ENCODE measurements at regions not wholly inside any gene's neighbourhood (a gene's known extent, or its start where the extent isn't known, plus 50 kb on each side); places are given as distances from the start of the nearest gene placed in this dataset.

- no peaks in the 10 kb centered on the region for H3K27me3 ChIP-seq
- H3K27ac ChIP-seq = no peak overlapping the region
- DNase-seq (ENCODE audit: low spot score in 2 of 2) = no peak
- no peaks in the 10 kb centered on the region for H3K36me3 ChIP-seq
- peaks cover 0 to 19% (median 0%) of the 10 kb centered on the region in 4 donors for H3K9me3 ChIP-seq
- WGBS, 2 donors = 37 to 59% methylated on average over 1 of the region's 1 CpG
- H3K4me1 ChIP-seq = no peaks in the 10 kb centered on the region
- TF ChIP-seq POLR2A (IDR thresholded peaks at IDR 0.05) = no peak
- no peak for TF ChIP-seq EP300 (IDR thresholded peaks at IDR 0.05)
- no peak for TF ChIP-seq CTCF (IDR thresholded peaks at IDR 0.05)
- no peak overlapping the region for H3K4me3 ChIP-seq
These were observed 376.7 kb downstream of the SMOC2 start for GRCh38 chr6:168817558-168818159.

- no peak overlapping the region for H3K27ac ChIP-seq
- no peaks in the 10 kb centered on the region for H3K27me3 ChIP-seq
- no peak overlapping the region for H3K4me3 ChIP-seq
- WGBS, 2 donors = 61 to 73% methylated on average over 5 of the region's 5 CpGs
- no peak for DNase-seq (ENCODE audit: low spot score in 2 of 2)
- no peaks in the 10 kb centered on the region for H3K36me3 ChIP-seq
- peaks cover 0 to 19% (median 0%) of the 10 kb centered on the region in 4 donors for H3K9me3 ChIP-seq
- TF ChIP-seq EP300 (IDR thresholded peaks at IDR 0.05) (no peak), CTCF (IDR thresholded peaks at IDR 0.05) (no peak), POLR2A (IDR thresholded peaks at IDR 0.05) (no peak)
- no peaks in the 10 kb centered on the region for H3K4me1 ChIP-seq
These were observed 374.2 kb downstream of the SMOC2 start for GRCh38 chr6:168815229-168815628.

DNA sequence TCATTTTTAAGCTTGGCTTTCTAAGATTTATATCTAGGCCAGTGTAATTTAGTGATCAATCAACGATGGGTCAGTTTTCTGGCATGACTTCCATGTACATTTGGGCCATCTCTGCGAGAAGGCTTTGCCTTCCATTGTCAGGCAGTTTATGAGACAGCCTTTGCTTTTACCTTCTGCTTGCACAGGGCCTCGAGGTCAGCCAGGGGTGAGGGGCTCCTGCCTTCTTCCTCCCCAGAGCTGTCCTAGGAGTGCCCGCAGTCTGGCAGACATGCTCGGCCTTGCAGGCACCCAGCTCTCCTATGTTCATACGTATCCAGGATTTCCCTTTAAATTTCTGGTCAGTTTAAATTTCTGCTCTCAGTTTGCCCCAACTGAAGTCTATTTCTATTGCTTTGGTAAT is 367.2 kb downstream of the SMOC2 start:
- WGBS, 2 donors = 60 to 65% methylated on average over 6 of the region's 6 CpGs
- H3K36me3 ChIP-seq = no peaks in the 10 kb centered on the region
- TF ChIP-seq POLR2A (IDR thresholded peaks at IDR 0.05) = no peak
- no peak for TF ChIP-seq CTCF (IDR thresholded peaks at IDR 0.05)
- no peak for DNase-seq (ENCODE audit: low spot score in 2 of 2)
- H3K9me3 ChIP-seq = no peaks in the 10 kb centered on the region
- H3K4me3 ChIP-seq = no peak overlapping the region
- no peaks in the 10 kb centered on the region for H3K4me1 ChIP-seq
- H3K27me3 ChIP-seq = no peaks in the 10 kb centered on the region
- no peak overlapping the region for H3K27ac ChIP-seq

DNA sequence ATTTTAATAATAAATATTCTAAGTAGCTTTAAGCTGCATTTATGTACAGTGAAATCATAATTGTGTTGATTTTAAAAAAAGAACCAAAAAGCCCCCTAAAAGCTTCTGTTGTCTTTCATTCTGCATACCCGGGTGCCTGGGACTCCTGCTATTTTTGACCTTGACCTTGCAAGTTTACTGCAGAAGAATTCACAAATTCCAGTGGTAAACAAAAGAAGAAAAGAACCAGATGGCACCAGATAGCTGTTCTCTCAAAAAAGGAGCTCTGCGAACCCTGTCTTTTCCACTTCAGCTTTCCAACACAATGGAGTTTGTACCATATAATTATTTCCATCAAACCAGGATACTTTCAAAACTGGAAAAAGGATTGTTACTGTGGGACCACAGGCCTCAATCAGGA is 363.3 kb downstream of the SMOC2 start:
- 32 to 35% methylated on average over 2 of the region's 2 CpGs for WGBS, 2 donors
- DNase-seq (ENCODE audit: low spot score in 2 of 2) = no peak
- Histone ChIP-seq H3K27ac (no peak overlapping the region), H3K36me3 (no peaks in the 10 kb centered on the region), H3K27me3 (no peaks in the 10 kb centered on the region), H3K4me3 (no peak overlapping the region), H3K4me1 (no peaks in the 10 kb centered on the region), H3K9me3 (no peaks in the 10 kb centered on the region)
- TF ChIP-seq POLR2A (IDR thresholded peaks at IDR 0.05) (no peak), EP300 (IDR thresholded peaks at IDR 0.05) (no peak), CTCF (IDR thresholded peaks at IDR 0.05) (no peak)

DNA sequence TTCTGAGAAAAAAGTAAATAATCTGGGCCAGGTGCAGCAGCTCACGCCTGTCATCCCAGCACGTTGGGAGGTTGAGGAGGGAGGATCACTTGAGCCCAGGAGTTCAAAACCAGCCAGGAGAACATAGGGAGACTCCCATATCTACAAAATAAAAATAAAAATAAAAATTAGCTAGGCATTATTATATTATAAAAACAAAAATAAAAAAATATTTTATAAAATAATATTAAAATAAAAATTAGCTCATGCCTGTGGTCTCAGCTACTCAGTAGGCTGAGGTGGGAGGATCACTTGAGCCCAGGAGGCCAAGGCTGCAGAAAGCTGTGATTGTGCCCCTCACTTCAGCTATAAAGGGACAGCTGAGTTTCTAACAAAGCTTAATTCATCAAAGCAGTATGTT is 362.9 kb downstream of the SMOC2 start:
- no peaks in the 10 kb centered on the region for H3K9me3 ChIP-seq
- H3K4me1 ChIP-seq = no peaks in the 10 kb centered on the region
- H3K4me3 ChIP-seq = no peak overlapping the region
- 78 to 82% methylated on average over 2 of the region's 2 CpGs for WGBS, 2 donors
- DNase-seq (ENCODE audit: low spot score in 2 of 2) = no peak
- TF ChIP-seq EP300 (IDR thresholded peaks at IDR 0.05) = no peak
- no peak for TF ChIP-seq CTCF (IDR thresholded peaks at IDR 0.05)
- no peak for TF ChIP-seq POLR2A (IDR thresholded peaks at IDR 0.05)
- no peak overlapping the region for H3K27ac ChIP-seq
- H3K36me3 ChIP-seq = no peaks in the 10 kb centered on the region
- H3K27me3 ChIP-seq = no peaks in the 10 kb centered on the region

All from tibial nerve (tissue), 4 donors.